ENCODE measurements at regions not wholly inside any gene's neighbourhood (a gene's known extent, or its start where the extent isn't known, plus 50 kb on each side); places are given as distances from the start of the nearest gene placed in this dataset.
"Not testable (repeated sequence)": the region's sequence is repeated elsewhere in the genome, so short reads cannot be mapped to it uniquely, and the experiment has no call there.

DNA sequence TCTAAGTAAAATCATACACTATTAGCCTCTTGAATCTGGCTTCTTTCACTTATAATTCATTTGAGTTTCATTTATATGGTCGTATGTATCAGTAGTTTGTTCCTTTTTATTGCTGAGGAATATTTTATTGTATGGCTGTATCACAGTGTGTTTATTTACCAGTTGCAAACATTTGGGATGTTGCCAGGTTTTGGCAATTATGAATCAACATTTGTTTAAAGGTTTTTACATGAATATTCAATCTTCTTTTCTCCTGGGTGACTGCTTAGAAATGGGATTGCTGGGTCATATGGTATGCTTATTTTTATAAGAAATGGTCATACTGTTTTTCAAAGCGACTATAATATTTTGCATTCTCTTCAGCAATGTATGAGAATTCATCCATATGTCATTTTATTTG lies 107.9 kb downstream of the PMAIP1 start:
- DNase-seq, result no peak

DNA sequence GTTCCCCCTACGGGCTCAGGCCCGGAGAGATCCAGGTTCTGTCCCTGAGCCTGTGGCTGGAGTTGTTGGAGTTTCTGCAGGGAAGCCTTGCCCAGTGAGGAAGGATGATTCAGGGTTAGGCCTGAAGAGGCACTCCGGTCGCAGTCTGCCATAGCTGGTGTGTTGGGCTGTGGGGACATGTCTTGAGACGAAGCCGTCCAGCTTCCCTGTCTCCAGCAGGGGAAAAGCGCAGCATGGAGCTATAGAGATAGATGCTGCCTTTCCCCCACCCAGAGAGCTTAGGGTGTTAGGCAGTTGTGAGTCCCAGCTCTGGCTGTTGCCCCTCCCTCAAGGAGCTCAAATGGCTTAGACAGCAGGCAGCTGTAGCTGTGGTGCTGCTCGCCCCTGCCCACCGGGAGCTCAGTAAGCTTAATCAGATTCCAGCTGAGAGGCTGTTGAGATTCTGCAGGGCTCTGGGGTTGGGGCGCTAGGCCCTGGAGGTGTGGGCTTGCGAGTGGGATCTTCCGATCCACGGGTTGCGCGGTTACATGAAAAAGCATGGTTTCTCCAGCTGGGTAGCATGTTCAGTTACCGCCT lies 103.9 kb downstream of the PMAIP1 start:
- DNase-seq, result no peak

DNA sequence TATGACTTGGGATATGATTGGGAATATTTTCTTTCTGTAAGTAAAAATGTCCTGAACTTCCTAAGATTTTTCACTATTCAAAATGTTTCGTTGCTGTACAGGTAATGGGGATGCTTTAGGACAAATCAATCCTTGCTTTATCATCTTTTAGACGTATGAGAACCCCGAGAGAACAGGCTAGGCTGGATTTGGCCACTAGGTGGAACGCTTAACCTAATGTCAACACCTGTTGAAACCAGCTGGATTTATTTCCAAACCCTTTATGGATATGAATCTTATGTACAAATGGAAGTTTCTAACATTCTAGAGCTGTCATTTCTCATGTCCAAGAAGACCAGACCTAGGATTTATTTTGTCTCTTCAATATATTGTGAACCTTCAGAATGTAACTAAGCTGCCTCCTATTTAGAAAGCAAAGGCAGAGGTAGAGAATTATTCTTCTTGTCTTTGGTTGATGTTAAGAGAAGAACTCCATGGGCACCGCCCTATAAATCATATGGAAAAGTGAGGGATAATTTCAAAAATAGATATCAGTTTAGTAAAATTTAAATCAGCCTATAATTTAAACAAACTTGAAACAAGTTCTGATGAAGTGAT lies 96.7 kb downstream of the PMAIP1 start:
- DNase-seq, result no peak

DNA sequence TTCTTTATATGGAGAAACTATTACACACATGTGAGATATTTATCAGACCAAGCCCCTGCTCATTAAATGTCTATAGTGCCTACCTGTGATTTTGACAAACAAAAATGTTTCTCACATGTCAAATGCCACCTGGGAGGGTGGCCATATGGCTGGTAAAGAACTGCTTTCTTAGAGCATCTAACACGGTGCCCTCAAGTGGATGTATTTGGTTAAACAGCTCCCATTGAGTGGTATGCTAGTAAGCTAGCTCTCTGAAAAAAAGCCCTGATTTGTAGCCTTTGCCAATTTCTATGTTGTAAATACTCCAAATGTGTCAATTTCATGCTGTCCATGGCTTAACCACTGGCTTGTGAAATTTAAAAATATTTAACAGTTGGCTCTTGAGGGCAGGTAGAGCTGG lies 94.6 kb downstream of the PMAIP1 start:
- DNase-seq, result no peak

DNA sequence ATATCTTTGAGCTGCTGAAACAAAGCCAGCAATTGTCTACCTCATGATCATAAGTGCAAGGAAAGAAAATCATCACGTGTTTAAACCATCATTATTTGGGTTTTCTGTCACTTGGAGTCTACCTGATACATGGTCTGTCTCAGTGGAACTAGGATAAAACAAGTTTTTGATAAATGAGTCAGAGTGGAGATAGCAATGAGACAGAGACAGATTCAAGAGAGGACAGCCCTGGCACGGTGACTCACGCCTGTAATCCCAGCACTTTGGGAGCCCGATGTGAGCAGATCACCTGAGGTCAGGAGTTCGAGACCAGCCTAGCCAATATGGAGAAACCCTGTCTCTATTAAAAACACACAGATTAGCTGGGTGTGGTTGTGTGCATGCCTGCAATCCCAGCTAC lies 93.8 kb downstream of the PMAIP1 start:
- no peak for DNase-seq

DNA sequence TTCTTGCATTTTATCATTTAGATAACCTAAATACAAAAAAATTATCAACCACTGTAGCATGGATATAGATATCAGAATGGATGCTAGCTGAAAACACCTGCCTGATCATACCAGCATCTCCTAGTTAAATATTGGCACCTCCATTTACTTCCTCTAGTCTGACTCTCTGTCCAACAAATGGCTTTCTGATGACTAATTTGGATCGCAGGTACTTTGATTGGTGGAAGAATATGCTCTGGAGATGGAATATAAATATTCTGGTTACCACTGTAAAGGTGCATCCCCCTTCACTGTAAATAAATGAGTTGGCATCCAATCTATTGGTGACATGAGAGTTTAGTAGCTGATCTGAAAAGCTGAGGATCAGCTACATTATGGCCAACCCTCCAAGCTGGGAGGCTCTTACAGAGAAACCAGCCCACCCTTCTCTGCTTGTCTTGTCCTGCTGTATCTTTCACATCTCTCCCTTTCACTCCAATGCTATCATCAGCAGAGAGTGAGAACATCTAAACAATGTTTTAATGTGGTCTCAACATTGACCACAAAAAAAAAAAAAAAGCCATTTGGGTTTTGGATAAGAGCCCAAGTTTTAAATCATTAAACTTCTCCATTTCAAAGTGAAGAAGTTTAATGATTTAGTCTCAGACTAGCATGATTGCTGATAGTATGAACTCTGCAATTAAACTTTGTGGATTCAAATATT lies 90.5 kb downstream of the PMAIP1 start:
- no peak for DNase-seq

DNA sequence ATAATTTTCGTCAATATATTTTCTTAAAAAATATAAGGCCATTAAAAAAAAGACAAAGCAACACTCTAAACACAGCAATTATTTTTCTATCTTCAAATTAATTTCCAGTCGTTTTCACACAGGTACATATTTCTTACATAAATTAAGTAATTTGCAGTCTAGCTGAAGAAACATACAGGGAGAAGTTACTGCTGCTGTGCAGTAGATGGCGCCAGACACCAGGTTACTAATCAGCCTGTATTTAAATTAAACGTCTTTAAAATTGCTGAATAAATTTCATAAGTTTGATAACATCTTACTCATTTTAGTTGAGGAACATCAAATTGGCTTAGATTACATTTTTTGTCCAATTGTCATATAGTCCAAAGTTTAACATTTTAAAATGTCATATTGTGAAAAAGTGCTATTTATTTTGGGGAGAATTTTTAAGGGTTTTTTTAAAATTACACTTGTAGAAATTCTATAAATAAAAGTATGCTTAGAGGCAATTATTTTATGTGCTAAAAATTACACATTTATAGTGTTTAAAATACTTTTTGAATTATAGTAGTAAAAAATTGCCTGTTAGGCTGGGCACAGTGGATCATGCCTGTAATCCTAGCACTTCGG lies 88.4 kb downstream of the PMAIP1 start:
- DNase-seq, result no peak

DNA sequence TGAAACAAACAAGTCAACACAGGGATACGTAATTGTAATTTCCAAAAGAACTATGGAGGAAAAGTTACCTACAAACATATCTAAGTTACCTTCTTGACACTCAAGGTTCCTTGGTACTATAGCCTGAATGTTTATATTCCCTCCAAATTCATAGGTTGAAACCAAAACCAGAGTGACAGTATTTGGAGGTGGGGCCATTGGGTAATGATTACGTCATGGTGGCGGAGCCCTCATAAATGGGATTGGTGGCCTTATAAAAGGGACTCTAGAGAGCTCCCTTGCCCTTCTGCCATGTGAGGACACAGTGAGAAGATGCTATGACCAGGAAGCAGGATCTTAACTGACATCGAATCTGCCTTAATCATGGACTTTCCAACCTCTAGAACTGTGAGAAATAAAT lies 87.3 kb downstream of the PMAIP1 start:
- no peak for DNase-seq

DNA sequence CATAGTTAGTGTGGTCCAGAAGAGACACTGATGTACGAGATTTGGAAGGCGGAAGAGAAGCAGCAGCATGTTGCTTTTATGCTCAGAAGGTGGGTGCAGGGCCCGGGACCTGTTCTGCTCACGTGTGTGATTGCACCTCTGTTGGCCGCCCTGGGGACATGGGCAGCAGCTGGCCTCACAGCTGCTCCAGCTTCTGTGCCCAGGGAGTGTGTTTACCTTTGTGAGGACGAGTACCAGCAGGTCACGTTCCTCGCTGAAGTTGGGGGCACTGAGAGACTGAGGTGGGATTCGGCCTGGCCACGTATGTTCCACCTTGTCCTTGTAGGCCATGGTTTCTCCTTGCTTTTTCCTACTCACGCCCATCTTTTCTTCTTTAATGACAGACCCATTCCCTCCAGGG lies 86.3 kb downstream of the PMAIP1 start:
- no peak for DNase-seq

DNA sequence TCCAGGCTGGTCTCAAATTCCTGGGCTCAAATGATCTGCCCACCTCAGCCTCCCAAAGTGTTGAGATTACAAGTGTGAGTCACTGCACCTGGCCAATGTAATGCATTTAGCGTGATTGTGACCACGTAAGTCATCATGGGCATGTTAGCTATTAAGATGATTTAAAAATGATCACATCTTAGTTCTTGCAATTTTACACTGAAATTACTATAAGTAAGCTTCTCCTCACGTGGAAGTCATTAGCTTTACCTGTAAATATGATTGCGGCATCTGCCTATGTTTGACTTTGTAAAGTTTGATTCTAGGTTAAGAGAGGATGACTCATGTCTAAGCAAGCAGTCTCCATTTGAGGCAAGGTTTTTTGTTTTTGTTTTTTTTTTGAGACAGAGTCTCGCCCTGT lies 85.5 kb downstream of the PMAIP1 start:
- DNase-seq, result no peak

DNA sequence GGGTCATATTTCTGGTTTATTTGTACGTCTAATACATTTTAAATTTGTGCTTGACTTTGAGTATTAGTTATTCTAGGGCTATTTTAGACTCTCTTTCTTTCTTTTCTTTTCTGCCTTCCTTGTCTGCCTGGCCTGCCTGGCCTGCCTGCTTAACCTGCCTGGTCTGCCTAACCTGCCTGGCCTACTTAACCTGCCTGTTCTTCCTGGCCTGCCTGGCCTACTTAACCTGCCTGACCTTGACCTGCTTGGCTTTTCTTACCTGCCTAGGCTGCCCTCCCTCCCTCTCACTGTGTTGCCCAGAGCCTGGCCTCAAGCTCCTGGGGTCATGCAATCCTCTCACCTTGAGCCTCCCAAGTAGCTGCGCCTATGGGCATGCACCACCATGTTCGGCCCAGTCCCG lies 83.7 kb downstream of the PMAIP1 start:
- no peak for DNase-seq

DNA sequence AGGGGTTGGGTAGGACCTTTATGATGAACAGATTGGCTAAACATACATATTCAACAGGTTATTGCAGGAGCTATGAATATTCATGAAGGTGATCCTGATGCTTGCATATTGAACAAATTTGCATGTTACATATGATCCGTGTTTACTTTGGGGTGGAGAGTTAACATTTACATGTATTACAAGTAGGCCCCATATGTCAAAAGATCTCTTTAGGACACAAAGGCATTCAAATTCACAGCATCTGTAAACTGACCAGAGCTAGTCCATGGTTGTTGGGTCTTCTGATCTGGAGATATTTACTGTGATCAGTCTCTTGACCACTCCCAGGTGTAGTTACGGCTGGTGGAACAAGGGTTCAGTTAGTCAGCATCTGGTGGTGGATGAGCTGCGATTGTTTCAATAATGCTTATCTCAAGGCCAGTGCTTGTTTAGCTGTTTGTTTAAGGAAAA lies 80.4 kb downstream of the PMAIP1 start:
- DNase-seq, result no peak

DNA sequence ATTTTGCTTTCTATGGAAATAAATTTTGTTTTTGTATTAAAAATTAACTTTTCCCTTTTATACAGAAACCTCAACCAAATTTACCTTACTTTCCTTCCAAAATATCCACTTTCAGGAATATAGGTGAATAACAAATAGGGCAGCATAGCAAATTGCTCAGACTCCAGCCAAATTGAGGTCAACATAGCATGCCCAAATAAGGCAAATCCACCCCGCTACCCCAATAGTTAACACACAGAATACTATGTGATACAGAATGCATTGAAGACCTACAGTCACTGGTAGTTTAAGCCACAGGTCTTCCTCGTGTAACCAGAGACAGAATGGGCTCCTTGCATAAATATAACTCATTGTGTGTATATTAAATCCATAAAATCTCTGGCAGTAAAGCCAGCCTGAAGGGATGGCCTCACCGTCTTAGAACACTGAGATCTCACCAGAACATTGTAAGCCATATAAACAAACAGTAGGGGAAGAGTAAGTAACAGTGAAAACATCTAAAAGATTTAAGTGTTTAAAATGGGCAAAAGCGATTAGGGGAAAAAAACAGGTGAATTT lies 72.2 kb downstream of the PMAIP1 start:
- no peak for DNase-seq

DNA sequence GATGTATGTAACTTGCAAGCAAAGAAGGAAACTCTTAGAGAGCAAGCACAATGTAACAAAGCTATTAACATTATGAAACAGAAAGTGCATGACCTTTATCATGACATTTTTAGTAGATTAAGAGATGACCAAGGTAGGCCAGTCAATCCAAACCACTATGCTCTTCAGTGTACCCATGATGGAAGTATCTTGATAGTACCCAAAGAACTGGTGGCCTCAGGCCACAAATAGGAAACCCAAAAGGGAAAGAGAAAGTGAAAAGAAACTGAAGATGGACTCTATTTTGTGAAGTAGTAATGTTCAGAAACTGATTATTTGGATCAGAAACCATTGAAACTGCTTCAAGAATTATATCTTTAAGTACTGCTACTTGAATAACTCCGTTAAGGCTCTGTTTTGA lies 71.3 kb downstream of the PMAIP1 start:
- DNase-seq, result not testable (repeated sequence)

DNA sequence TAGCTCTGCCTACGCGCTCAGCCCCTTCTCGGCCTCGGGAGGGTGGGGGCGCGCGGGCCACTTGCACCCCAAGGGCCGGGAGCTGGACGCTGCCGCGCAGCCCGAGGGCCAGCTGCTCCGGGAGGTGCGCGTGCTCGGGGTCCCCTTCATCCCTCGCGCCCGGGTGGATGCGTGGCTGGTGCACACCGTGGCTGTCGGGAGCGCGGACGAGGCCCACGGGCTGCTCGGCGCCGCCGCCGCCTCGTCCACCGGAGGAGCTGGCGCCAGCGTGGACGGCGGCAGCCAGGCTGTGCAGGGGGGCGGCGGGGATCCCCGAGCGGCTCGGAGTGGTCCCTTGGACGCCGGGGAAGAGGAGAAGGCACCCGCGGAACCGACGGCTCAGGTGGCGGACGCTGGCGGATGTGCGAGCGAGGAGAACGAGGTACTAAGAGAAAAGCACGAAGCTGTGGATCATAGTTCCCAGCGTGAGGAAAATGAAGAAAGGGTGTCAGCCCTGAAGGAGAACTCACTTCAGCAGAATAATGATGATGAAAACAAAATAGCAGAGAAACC lies 69.8 kb downstream of the PMAIP1 start:
- DNase-seq, result peak; percentile 8

DNA sequence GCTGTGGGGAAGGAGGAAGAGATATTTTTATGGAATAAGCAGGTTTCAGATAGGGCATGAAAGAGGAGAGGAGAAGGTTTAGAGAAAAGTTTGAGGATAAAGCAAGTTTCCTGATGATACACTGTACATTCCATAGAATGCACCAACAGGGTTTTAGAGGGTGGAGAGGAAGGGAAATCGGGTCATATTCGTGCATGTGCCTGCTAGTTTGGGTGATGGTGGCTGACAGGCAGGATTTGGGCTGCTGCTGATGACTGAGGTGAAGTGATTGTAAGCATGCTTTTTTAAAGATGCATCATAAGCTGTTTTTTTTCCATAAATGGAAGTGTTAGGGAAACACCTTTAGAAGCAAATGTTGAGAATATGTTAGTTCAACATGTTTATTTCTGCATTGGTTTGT lies 68.8 kb downstream of the PMAIP1 start:
- DNase-seq, result no peak

DNA sequence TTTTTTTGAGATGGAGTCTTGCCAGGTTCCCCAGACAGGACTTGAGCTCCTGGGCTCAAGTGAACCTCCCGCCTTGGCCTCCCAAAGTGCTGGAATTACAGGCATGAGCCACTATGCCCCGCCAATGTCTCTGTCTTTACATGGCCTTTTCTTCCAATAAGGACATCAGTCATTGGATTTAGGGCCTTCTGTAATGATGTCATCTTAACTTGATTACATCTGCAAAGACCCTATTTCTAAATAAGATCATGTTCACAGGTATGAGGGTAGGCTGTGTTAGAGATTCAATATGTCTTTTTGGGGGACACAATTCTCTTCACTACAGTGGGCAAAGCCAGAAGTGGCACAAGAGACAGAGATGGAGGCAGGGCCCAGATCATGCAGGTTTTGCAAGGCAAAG lies 68.1 kb downstream of the PMAIP1 start:
- DNase-seq, result no peak

DNA sequence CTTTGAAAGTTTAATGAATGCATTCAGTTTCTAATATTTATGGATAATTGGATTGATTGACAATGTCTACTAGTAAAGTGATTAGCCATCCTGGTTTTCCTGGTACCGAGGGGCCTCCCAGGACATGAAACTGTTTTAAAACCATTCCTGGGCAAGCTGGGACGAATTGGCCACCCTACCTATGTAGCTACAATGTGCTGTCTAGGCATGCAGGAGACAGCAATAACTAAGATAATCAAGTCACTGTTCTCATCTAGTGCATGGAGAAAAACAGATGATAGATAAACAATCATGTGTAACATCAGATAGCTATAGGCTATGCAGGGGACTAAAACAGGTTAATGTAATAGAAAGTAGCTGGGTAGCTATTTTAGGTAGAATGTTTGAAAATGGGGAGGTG lies 67.1 kb downstream of the PMAIP1 start:
- no peak for DNase-seq

DNA sequence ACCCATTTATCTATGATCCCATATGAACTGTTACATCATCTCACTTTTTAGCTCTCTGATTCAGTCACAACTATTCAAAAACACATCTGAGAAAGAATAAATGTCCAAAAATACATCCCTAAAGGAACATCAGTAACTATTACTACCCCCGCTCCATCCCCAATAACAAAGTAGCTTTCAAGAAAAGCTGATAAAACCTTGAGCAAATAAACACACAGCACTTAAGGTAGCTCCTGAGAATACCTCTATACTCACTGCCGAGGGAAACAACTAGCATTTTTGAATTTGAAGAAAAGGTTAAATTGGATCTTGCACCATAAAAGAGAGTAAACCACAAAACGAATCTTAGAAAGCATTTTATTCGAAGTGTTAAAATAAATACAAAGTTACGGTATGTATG lies 63.4 kb downstream of the PMAIP1 start:
- DNase-seq, result no peak

DNA sequence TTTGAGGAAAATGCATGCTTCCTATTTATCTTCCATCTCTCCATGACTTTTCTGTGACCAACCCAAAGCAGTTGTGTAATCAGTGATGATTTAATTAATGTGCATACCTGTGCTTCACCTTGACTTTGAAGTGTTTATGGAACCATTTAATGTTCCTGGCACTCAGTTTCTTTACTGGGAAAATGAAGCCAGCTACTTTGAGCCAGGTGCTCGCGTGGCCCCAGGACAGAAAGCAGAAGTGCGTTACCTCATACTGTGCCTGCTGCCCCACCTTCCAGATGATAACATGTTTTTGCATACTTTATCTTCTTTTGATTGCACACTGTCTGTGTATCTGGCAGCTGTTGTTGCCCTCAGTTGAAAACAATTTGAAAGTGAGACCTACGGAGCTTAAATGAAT lies 61.3 kb downstream of the PMAIP1 start:
- no peak for DNase-seq

DNA sequence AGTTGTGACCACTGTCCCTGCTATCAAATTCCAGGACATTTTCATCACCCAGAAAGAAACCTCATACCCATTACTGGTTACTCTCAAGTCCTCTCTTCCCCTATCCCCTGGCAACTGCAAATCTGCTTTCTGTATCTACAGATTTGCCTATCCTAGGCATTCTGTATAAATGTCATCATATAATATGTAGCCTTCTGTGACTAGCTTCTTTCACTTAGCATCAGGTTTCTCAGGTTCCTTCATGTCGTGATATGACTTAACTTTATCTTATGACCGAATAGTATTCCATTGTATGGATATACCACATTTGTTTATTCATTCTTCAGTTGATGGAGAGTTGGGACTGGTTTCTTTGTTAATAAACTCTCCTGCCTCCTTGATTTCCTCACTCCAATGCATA lies 60.5 kb downstream of the PMAIP1 start:
- DNase-seq, result no peak

DNA sequence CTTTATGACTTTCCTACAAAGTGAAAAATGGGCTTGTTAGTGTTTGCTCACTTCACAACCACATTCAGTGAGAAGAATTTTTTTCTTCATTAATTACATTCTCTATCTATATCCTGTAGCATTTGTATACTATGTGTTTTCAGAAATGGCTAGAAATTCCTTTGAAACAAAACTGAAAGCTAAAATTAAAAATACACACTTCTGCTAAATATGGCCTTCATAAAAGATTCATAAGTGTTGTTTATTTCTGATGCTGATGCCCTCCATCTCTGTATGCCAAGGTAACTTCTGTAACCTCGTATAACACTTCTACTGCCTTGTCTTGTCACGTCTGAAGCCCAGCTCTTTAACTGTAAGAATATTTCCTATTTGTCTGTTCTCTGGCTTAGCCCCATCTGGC lies 59.8 kb downstream of the PMAIP1 start:
- DNase-seq, result no peak

DNA sequence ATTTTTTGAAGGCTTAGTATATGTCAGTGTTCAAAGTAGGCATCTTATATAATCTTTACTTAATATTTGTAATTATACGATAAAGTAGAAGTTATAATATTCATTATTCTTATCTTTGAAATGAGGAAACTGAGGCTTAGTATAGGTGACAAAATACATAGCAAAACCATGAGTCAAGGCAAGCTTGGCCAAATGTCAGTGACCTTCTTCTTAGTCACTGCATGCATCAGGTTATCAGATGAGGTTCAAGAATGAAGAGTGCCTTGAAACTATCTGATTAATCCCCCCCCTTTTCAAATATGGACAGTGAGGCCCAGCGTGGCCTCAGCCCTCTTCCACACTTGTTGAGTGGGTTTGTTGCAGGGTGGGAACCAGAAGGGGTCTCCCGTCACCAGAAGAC lies 59.3 kb downstream of the PMAIP1 start:
- DNase-seq, result no peak

DNA sequence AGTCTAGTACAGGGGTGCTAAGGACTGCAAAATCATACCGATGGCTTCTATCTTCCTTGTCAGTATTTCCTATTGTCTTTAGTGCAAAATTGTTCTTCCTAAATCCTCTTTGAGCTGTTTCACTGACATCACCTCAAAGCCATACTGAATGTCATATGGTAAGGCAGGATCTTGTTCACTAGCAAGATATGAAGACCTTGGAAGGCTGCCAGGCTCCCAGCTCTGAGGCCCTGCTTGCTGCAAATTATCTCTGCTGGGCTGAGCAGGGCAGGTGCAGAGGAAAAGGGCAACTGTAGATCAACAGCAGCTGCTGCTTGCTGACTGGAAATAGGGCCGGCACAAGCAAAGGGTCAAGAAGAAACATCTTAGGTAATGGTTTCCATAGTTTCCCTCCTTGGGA lies 58.2 kb downstream of the PMAIP1 start:
- no peak for DNase-seq

All from activated gamma-delta T cell (primary cell).